OCI-LY7 (cell line): ENCODE measurements at regions not wholly inside any gene's neighbourhood (a gene's known extent, or its start where the extent isn't known, plus 50 kb on each side); places are given as distances from the start of the nearest gene placed in this dataset.

Experiments used
- BruUV-seq: library from RNA; stranded (reverse); fragments of 400-500 nt; replicated peaks from 2 replicates; lab custom pipeline; 2021; lab: Mats Ljungman, UMichigan
- CTCF ChIA-PET: fragments of 300-600 bp; sonication (Branson Sonifier 250); formaldehyde crosslinking; loops from one replicate; lab custom pipeline; 2022; ENCODE audit warnings: antibody characterized with exemption; ENCODE audit not compliant: unreplicated experiment; lab: Charles Lee
- POLR2A ChIA-PET: fragments of 300-600 bp; sonication (Branson Sonifier 250); formaldehyde crosslinking; loops from one replicate; lab custom pipeline; 2022; ENCODE audit warnings: antibody characterized with exemption; lab: Charles Lee
- DNase-seq: peaks from one replicate; pipeline ENCODE4 v3.0.0-alpha.2; 2015; ENCODE audit warnings: low spot score
- H2AFZ ChIP-seq: fragments of 200-600 bp; sonication (generic), shearing (Covaris generic); 2 replicates; pipeline ENCODE4 v1.6.1; 2014; ENCODE audit warnings: mild to moderate bottlenecking, antibody characterized with exemption, low read length, moderate library complexity
- H3K27ac ChIP-seq: fragments of 200-600 bp; sonication (generic); 2 replicates; pipeline ENCODE4 v1.5.1; 2014; ENCODE audit warnings: mixed run types, low read depth, mild to moderate bottlenecking, moderate library complexity, low read length, inconsistent platforms; ENCODE audit not compliant: poor library complexity, severe bottlenecking
- H3K36me3 ChIP-seq: fragments of 200-600 bp; sonication (generic); 2 replicates; pipeline ENCODE4 v1.6.1; 2014; ENCODE audit warnings: mild to moderate bottlenecking, antibody characterized with exemption, low read length, moderate library complexity, mixed read lengths; ENCODE audit not compliant: insufficient read depth
- H3K4me1 ChIP-seq: fragments of 200-600 bp; sonication (generic); 2 replicates; pipeline ENCODE4 v1.5.1; 2014; ENCODE audit warnings: mild to moderate bottlenecking, low read length; ENCODE audit not compliant: insufficient read depth, poor library complexity, severe bottlenecking
- H3K4me2 ChIP-seq: fragments of 200-600 bp; sonication (generic); 2 replicates; pipeline ENCODE4 v1.6.1; 2014; ENCODE audit warnings: mild to moderate bottlenecking, low read length
- H3K4me3 ChIP-seq: fragments of 200-600 bp; sonication (generic); 2 replicates; pipeline ENCODE4 v1.5.1; 2014; ENCODE audit warnings: mild to moderate bottlenecking, low read depth, low read length; ENCODE audit not compliant: poor library complexity, severe bottlenecking
- H3K79me2 ChIP-seq: fragments of 200-600 bp; sonication (generic); 2 replicates; pipeline ENCODE4 v1.6.1; 2016; ENCODE audit warnings: low read depth, mild to moderate bottlenecking, low read length, moderate library complexity, mixed read lengths; ENCODE audit not compliant: insufficient read depth
- H3K9me2 ChIP-seq: fragments of 200-600 bp; sonication (generic); 2 replicates; pipeline ENCODE4 v1.6.1; 2016; ENCODE audit warnings: mild to moderate bottlenecking, low read length, mixed read lengths; ENCODE audit not compliant: insufficient read depth
- H3K9me3 ChIP-seq: fragments of 200-600 bp; sonication (generic); 2 replicates; pipeline ENCODE4 v1.6.1; 2014; ENCODE audit warnings: mild to moderate bottlenecking, mixed run types, low read length, mixed read lengths
- H4K20me1 ChIP-seq: fragments of 200-600 bp; sonication (generic); 2 replicates; pipeline ENCODE4 v1.6.1; 2014; ENCODE audit warnings: mild to moderate bottlenecking, antibody characterized with exemption, low read length, moderate library complexity, mixed read lengths; ENCODE audit not compliant: insufficient read depth
- CTCF ChIP-seq: fragments of 200-600 bp; sonication (generic); conservative IDR thresholded peaks from 2 replicates; pipeline ENCODE4 v1.5.1; 2014; ENCODE audit warnings: mild to moderate bottlenecking, antibody characterized with exemption, low read length, moderate library complexity, mixed read lengths
- EZH2phosphoT487 ChIP-seq: fragments of 200-600 bp; sonication (generic); IDR thresholded peaks from 2 replicates; pipeline ENCODE4 v1.6.1; 2018; ENCODE audit warnings: low read depth, borderline replicate concordance, mild to moderate bottlenecking, mixed run types, antibody characterized with exemption, low read length, moderate library complexity, mixed read lengths
- intact Hi-C: fragments of 100-400 bp; cut with micrococcal nuclease; formaldehyde crosslinking; loops from one replicate; pipeline ENCODE4 v1.10.0; 2022; ENCODE audit not compliant: unreplicated experiment

GRCh38 chr11:19405966-19406365, 165.2 kb upstream of the E2F8 start:
- H4K20me1 ChIP-seq: no peaks in the 10 kb centered on the region

GRCh38 chr11:19404787-19405186, 164.0 kb upstream of the E2F8 start:
- DNase-seq: no peak
- H3K4me3 ChIP-seq: no peak overlapping the region
- no peaks in the 10 kb centered on the region for H3K79me2 ChIP-seq
- TF ChIP-seq EZH2phosphoT487: no peak
- TF ChIP-seq CTCF: no peak
- no peak overlapping the region for H2AFZ ChIP-seq
- no peaks in the 10 kb centered on the region for H3K36me3 ChIP-seq
- H3K9me2 ChIP-seq: no peaks in the 10 kb centered on the region
- BruUV-seq: no TSS peak
- H3K4me2 ChIP-seq: no peak overlapping the region
- H4K20me1 ChIP-seq: no peaks in the 10 kb centered on the region
- POLR2A ChIA-PET: interaction anchor here (0.7 kb wide), 1 partner anchor 28 kb away, joined by 3 read pairs; no protein-coding TSS in a partner anchor
- CTCF ChIA-PET: no interaction called here
- H3K27ac ChIP-seq: no peak overlapping the region
- intact Hi-C loops: no loop called here
- H3K4me1 ChIP-seq: peaks cover 1% of the 10 kb centered on the region
- H3K9me3 ChIP-seq: no peaks in the 10 kb centered on the region

More at GRCh38 chr11:19405966-19406365, 165.2 kb upstream of the E2F8 start:
- no peaks in the 10 kb centered on the region for H3K79me2 ChIP-seq
- POLR2A ChIA-PET: no interaction called here
- CTCF ChIA-PET: no interaction called here
- no peaks in the 10 kb centered on the region for H3K9me3 ChIP-seq
- DNase-seq: no peak
- no peaks in the 10 kb centered on the region for H3K36me3 ChIP-seq
- no peak overlapping the region for H3K27ac ChIP-seq
- no peak overlapping the region for H3K4me3 ChIP-seq
- H3K4me1 ChIP-seq: peaks cover 7% of the 10 kb centered on the region
- intact Hi-C loops: no loop called here
- BruUV-seq: no TSS peak
- no peaks in the 10 kb centered on the region for H3K9me2 ChIP-seq
- H2AFZ ChIP-seq: no peak overlapping the region
- TF ChIP-seq CTCF (no peak), EZH2phosphoT487 (no peak)
- no peak overlapping the region for H3K4me2 ChIP-seq

GRCh38 chr11:19403196-19403895, 162.6 kb upstream of the E2F8 start:
- no peaks in the 10 kb centered on the region for H4K20me1 ChIP-seq
- intact Hi-C loops: no loop called here
- ChIA-PET CTCF (no interaction called here), POLR2A (no interaction called here)
- H3K4me2 ChIP-seq: no peak overlapping the region
- DNase-seq: no peak
- H3K9me2 ChIP-seq: no peaks in the 10 kb centered on the region
- H3K4me1 ChIP-seq: no peaks in the 10 kb centered on the region
- H3K4me3 ChIP-seq: no peak overlapping the region
- no peaks in the 10 kb centered on the region for H3K36me3 ChIP-seq
- BruUV-seq: no TSS peak
- no peak for TF ChIP-seq CTCF
- no peak for TF ChIP-seq EZH2phosphoT487
- H3K79me2 ChIP-seq: no peaks in the 10 kb centered on the region
- no peak overlapping the region for H3K27ac ChIP-seq
- H3K9me3 ChIP-seq: no peaks in the 10 kb centered on the region
- no peak overlapping the region for H2AFZ ChIP-seq
